GM18861 (cell line): ENCODE measurements at regions not wholly inside any gene's neighbourhood (a gene's known extent, or its start where the extent isn't known, plus 50 kb on each side); places are given as distances from the start of the nearest gene placed in this dataset.
"Not testable (repeated sequence)": the region's sequence is repeated elsewhere in the genome, so short reads cannot be mapped to it uniquely, and the experiment has no call there.

Experiments
- ATAC-seq: cut with Tn5 transposase; IDR thresholded peaks from one replicate; pipeline ENCODE4 v1.9.1; 2021; ENCODE audit not compliant: unreplicated experiment

DNA sequence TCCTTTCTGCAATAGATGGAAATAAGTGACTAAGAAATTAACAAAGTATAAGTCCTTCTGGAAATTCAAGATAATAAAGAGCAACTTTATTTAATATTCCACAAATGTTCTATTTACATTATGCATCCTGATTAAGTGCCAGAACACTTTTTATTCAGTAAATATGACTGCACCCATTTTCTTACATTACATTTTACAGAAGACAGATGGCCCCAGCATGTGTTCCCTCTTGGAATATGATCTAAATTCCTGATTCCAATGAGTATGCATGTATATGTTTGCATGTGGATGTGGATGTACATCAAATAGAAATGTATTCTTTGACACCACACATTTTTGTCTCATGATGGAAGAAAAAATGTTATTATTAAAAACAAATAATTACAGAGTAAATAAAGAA lies 628.7 kb upstream of the SEMA3D start:
- ATAC-seq: no peak

DNA sequence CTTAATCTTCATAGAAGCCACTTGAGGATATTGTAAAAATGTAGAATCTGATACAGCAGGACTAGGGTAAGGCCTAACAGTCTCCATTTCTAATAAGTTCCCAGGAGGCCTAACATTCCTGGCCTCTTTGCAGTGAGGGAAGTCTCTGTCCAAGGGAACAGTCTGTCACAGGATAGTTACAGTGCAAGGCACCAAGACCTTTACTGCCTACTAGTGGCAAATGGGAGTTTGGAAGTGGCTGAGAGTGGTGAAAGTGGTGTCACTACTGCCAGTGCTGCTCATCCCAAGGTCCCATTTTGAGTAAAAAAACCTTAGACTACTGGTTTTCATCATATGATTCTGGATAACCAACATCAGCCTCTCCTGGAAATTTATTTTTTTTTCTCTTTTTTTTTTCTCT lies 619.5 kb upstream of the SEMA3D start:
- no peak for ATAC-seq

DNA sequence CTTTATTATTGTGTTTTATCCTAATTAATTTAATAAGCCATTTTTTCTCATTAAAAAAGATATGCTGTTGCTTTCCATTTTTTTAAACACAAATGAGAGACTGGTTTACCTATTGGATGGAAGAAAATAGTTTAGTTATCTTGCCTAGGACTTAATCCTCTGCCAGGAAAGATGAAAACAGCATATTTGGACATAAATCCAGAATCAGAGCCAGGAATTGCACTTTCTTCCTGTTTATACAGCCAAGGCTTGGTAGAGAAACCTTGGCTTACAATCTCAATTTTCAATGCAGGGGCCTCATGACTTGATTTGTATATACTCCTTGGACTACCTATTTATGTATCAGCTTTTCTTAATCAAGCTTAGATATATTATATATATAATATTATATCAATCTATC lies 618.8 kb upstream of the SEMA3D start:
- no peak for ATAC-seq

DNA sequence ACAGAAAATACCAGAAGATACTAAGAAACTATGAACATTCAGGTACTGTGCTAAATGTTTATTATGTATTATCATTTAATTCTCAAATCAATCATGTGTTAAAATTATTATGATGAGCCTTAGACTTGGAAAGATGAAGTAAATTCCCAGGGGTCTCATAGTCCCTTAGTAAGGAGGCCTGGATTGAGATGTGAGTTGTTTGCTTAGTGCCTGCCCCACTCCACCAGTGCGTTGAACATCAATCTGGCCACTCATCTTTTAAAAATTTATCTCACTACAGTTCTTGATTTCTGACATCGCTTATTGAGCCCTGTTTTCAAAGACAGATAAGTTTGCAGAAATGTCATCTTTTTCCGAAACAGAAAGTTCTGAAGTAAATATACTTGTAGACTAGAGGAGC lies 618.4 kb upstream of the SEMA3D start:
- ATAC-seq: no peak

DNA sequence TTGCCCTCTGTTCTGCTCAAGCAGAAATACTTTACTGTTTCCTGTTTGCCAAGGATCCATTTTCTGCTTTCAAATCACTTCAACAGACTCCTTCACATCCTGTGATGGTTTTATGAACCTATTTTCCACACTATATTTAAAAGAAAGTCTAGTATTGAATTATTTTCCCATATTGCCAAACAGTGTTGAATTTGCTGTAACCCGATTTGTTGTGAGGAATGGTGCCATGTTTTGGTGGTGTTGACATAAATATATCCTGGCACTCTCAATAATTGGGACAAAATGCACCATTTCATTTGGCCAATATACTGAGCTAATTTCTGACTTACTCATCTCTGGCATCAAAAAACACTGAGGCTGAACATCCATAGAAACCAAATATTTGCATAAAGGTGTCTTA lies 615.4 kb upstream of the SEMA3D start:
- ATAC-seq: no peak

DNA sequence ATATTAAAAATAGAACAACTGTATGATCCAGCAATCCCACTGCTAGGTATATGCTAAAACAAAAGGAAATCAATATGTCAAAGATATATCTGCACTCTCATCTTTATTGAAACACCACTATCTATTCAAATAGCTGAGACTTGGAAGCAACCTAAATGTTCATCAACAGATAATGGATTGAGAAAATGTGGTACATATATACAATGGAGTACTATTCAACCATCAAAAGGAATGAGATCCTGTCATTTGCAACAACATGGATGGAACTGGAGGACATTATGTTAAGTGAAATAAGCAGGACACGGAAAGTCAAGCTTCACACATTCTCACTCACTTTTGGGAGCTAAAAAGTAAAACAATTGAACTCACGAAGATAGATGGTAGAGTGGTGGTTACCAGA lies 610.1 kb upstream of the SEMA3D start:
- no peak for ATAC-seq

DNA sequence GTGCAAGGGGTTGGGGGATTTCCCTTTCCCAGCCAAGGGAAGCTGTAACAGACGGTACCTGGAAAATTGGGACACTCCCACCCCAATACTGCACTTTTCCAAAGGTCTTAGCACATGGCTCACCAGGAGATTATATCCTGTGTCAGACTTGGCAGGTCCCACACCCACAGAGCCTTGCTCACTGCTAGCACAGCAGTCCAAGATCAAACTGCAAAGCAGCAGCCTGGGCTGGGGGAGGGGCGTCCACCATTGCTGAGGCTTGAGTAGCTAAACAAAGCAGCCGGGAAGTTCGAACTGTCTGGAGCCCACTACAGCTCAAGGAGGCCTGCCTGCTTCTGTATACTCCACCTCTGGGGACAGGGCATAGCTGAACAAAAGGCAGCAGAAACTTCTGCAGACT lies 604.2 kb upstream of the SEMA3D start:
- not testable (repeated sequence) for ATAC-seq

DNA sequence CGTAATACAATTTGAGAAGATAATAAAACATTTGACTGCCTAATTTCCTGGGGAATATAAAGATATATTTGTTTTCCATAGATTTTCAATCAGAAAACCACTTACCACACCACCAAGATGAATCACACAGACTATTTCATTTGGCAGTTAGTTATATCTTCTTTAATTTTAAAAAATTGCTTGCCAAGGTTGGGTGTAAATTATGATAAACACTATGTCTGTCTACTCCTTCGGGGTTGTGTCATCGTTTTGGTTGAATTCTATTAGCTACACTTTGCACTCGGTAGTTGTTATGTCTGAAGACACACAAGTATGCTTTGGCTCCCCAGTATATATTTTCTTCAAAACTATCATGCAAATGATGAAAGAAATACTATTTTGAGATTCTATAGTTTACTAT lies 594.8 kb upstream of the SEMA3D start:
- ATAC-seq: no peak

DNA sequence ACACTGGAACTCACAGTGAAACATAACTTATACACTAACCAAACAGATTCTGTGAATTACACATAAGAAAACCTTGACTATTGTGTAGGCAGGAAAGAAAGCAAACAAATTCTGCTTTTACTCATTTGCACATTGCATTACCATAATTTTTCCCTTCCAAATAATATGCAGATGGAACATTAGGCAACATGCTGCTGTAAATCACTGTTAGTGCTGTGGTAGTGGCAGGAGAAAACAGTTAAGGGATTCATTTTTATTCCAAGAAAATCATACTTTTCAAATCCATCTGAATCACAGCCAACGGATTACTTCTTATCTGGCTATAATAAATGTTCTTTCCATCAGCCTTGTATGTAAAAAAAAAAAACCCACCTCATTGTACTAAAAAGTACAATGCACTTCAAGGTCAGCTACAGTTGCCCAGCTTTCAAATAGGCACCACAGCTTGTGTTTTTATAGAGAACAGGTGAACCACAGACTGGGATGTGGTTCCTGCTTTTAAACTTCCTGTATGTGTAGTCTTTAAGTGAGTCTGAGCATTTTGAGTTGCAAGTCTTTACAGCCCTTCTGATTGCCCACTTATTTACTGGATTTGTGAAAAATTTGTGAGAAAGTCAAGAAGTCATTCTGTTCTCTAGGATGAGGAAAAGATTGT lies 590.0 kb upstream of the SEMA3D start:
- ATAC-seq: no peak

DNA sequence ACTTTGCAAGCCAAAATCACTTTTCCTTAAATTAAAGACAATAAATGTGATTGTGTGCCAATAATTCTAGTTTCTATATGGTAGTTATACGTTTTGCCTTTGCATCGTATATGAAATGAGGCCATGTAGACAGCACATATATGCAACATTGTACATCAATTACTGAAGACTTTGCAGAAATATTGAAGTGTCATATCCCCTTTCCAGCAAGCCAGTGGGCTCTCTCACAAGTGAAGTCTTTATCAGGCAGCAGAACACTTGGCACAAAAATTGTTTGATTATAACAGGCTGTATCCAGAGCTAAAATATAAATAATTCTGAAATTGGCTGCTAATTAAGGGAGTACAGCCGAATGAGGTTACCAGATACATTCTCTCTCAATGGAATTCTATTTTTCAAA lies 588.6 kb upstream of the SEMA3D start:
- no peak for ATAC-seq

DNA sequence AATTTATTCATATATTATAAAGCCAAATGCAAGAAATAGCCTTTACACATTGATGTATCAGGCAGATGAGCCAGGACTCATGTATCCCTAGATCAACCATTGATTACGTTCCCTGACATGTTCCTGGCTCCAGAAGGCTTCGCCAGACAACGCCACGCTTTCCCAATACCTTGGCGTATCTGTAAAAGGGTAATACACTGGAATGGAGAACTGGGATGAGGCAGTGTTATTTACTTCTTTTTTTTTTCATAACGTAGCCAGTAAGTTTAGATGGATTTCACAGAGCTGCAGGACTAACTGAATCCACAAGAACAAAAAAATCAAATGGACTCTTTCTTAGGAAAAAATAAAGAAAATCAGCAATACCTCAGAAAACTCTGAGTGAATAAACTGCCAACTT lies 588.1 kb upstream of the SEMA3D start:
- ATAC-seq: no peak

DNA sequence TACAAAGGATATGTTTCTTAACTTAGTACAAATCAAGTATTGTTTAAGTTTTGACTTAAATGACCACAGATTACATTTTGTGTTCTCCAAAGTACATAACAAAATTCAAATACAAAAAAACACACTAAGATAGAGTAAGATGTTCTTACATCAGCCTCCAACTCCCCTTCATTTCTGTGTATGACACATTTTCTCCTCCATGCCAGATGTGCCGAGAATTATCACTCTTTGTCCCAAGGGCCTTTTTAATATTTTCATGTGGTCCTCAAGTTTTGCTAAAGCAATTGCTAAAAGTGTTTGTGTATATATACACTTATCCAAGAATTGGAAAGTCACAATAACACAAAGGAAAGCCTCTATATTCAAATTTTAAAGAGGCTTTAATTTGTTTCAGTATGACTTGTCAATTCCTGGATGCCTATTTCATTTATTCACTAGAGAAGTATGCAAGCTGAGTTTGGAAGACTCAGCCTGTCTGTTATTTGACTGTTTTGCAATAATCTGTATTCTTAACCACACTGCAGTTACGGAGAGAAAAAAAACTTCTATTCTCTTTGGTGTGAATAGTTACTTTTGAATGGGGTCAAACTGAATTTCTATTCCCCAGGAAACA lies 586.4 kb upstream of the SEMA3D start:
- no peak for ATAC-seq

DNA sequence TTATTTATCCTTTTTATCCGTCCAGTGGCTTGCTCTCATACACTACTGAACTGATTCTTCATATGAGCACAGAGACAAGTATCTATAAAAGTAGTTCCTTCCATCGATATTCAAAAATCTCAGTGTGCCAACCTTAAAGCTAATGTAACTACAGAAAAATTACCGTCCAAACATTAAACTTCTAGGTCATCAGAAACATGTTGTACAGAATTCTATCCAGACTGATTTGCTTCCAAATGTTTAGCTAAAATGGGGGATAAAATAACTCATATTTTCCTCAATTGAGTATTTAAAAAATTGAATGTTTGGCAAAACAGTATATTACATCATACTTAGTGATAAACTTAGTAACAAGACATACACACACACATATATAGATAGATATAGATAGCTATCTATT lies 584.7 kb upstream of the SEMA3D start:
- ATAC-seq: no peak

DNA sequence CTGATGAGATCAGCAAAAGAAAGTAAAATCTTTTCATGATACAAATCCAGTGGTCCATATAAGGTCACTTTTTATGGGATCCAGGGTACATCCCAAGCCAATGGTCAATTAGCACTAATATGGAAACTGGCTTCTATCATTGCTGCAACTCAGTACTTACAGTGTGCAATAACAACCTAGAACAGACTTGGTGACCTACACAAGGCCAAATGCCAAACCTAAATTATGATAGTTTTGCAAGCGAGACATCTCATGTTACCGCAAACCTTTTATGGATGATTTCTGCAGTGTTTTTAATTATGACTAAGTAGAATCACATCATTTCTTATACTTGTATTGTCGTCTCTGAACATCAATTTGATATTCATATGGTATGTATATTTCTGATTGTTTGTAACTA lies 583.5 kb upstream of the SEMA3D start:
- ATAC-seq: no peak

DNA sequence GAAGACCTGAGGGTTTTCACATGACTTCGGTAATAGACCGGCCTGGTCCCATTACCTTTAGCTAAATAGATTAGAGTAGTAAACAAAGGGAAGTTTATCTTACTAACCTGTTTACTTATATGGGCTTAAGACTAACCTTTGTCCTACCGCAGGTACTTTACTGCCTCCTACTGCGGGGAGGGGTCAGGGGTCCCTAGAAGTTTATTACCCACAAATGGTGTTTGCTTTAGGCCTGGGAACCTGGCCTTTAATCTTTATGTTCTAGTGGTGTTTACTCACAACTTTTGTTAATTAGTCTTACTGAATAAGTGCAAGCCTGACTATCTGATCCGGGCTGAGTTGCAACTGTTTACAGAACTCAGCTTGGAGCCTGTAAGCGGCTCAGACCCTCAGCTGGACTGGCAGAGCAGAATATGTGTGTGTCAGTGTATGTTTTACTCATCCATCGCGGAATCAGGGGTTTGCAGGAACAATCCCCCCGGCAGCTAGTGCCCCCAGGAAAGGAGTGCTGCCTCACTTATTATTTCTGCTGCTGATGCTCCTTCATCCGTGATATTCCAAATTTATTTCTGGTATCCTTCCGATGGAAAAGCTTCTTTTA lies 578.9 kb upstream of the SEMA3D start:
- no peak for ATAC-seq

DNA sequence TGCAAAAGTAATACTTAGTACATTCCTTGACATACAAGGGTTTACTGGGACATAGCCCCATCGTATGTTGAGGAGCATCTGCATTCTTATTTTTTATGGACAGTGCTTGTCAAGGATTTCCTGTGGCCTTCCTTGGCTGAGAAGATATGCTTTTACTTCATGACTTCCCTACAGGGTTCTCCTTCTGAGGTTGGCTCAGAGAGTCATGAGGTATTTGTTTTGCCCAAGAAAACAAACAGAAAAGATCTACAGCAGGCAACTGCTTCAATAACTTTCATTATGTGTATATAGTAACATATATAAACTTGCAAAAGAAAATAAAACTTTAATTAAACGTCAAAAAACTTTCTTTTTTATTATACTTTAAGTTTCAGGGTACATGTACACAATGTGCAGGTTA lies 577.2 kb upstream of the SEMA3D start:
- ATAC-seq: no peak

DNA sequence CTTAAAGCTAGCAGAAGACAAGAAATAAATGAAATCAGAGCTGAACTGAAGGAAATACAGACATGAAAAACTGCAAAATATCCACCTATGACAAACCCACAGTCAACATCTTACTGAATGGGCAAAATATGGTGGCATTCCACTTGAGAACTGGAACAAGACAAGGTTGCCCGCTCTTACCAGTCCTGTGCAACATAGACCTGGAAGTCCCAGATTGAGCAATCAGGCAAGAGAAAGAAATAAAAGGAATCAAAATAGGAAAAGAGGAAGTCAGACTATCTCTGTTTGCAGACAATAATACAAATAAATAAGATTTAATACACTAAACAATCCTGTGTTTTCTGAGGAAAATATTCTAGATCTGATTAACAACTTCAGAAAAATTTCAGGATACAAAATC lies 570.5 kb upstream of the SEMA3D start:
- no peak for ATAC-seq

DNA sequence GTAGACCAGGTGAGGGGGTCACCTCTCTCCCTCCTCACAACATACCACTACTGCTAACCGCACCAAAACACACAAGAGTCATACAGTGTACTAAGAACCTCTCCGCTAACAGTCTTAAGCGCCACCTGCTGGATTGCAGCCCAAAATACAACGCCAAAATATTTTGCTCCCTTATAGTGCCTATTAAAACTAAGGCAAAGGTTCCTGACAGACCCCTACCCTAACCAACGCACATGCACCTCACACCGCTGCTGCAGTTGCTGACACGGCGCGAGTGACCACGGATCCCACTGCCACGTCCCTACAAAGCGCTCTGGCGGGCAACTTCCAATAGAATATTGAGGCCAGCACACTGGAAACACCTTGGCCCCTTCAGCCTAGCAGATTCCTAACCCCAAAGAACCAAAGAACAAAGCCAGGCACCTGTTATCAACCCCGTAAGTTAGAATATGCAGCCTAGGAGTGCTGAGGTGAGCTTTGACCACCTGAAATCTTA lies 563.6 kb upstream of the SEMA3D start:
- ATAC-seq: peak; percentile 94

DNA sequence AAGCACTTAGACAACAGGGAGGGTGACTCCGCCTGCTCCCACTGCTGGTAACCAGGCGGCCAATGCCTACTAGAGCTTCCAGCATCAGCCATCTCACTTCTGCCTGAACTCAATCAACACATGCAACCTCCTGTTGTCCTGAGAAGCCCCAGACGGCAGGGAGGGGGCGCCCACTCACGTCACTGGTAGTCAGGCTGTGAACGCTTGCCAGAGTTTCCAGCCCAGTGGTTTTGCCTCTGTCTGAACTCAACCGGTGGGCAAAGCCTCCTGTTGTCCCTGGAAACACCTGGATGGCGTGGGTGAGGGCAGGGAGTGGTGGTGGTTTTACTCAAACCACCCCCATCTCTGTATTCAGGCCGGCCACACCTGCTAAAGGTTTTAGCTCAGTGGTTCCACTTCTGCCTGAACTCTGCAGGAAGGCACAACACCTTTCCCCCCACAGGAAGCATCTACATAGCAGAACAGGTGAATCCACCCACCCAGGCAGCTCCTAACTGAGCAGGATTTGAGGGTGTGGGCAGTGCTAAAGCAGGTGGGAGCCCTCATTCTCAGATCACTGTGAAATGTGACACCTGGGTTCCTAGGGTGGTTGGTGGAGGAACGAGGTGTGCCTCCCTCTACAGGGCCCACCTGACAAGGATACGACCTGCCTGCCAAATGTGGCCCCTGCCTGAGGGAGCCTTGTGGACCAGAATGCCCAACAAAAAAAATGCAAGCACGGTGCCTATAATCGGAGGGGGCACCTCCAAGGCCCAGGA lies 563.0 kb upstream of the SEMA3D start:
- ATAC-seq: no peak

DNA sequence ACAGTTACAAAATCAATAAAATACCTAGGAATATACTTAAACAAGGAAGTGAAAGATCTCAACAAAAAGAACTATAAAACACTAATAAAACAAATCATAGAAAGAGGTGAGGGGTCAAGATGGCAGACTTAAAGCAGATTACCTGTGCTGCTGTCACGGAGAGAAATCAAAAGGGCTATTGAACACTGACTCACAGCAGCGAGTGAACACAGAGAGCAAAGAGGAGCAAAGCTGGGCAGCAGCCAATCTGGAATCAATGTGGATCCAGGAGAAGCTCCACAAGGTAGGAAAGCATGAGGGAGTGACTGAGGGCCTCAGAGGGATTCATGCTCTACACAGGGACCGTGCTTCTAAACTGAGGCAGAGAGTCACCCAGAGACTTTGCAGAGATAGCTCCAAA lies 562.0 kb upstream of the SEMA3D start:
- no peak for ATAC-seq

DNA sequence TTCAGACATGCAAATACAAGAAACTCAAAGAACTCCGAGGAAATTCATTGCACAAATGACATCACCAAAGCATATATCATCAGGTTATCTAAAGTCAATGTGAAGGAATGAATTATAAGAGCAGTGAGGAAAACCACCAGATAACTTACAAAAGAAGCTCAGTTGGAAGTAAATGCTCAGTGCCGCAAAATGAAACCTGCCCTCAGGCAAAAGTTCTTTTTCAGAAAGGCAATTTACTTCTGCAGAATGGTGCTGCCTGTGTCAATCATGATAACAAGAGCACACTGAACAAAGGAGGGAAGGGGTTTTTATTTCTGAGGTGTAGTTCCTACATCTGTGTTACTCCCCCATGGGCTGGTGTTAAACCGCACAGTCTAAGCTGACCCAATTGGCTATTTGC lies 550.6 kb upstream of the SEMA3D start:
- ATAC-seq: no peak

DNA sequence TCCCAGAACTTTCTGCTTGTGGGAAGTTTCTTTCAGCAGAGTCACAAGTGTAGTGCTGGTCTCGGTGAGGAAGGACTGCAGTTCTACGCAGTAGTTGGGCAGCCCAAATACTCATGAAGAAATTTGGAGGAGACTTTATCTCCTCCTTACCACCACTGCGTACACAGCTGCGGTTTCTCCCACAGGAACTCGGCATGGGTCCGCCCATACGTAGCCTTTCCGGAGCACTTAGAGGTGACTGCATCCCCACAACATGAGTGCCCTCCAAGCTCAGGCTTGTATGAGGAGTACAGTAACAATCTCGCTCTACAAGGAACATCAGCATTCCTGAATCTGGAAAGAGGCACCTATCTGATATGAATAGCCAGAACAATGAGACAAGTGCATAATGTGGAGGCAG lies 549.2 kb upstream of the SEMA3D start:
- no peak for ATAC-seq
